HepG2 (cell line): ENCODE measurements at regions not wholly inside any gene's neighbourhood (a gene's known extent, or its start where the extent isn't known, plus 50 kb on each side); places are given as distances from the start of the nearest gene placed in this dataset.

Experiments used
- ATAC-seq: fragments of 200-7000 bp; cut with Tn5 transposase; 3 replicates; pipeline ENCODE4 v1.9.1; 2020; ENCODE audit warnings: mild to moderate bottlenecking, moderate library complexity
- BruUV-seq: library from RNA; stranded (reverse); fragments of 400-500 nt; replicated peaks from 2 replicates; lab custom pipeline; 2021; lab: Mats Ljungman, UMichigan
- CTCF ChIA-PET: fragments of 300-600 bp; formaldehyde crosslinking; extraction: SDS; loops from one replicate; lab custom pipeline; 2021; ENCODE audit warnings: low total read pairs, inconsistent platforms, low intra/inter-chr PET ratio; lab: Yijun Ruan, JAX
- POLR2A ChIA-PET: fragments of 350-600 bp; sonication (Branson Sonifier 250); formaldehyde crosslinking; loops from one replicate; lab custom pipeline; 2020; ENCODE audit warnings: antibody characterized with exemption, inconsistent platforms; lab: Yijun Ruan, JAX
- DNase-seq: peaks from one replicate; pipeline ENCODE4 v3.0.0-alpha.2; 2015; ENCODE audit warnings: low spot score
- FAIRE-seq: peaks from 3 replicates; lab custom pipeline; 2011; peaks lifted over from hg19 to GRCh38; lab: Jason Lieb, UNC
- H2AFZ ChIP-seq: one replicate; pipeline ENCODE4 v1.6.1; 2011; ENCODE audit warnings: low read length, inconsistent platforms
- H3K27ac ChIP-seq: fragments of 300-600 bp; 3 replicates; pipeline ENCODE4 v1.8.0; 2011; ENCODE audit warnings: mixed run types, mild to moderate bottlenecking, mixed read lengths, low read length, inconsistent platforms; ENCODE audit not compliant: insufficient read depth; ENCODE audit errors: extremely low read length
- H3K27me3 ChIP-seq, 2 experiments: fragments of 200-600 bp in 1 of 2; 2 replicates in 1 of 2; 3 replicates in 1 of 2; pipeline versions ENCODE4 v1.6.0 to v1.8.0; 2011; ENCODE audit warnings: low read length in 2 of 2, mild to moderate bottlenecking in 2 of 2, moderate library complexity in 2 of 2, inconsistent platforms in 1 of 2; ENCODE audit not compliant: insufficient read depth in 2 of 2, control insufficient read depth in 1 of 2
- H3K36me3 ChIP-seq, 2 experiments: fragments of 200-600 bp in 1 of 2; replicated peaks in 1 of 2; 2 replicates in 1 of 2; 3 replicates in 1 of 2; pipeline versions ENCODE4 v1.5.1 to v1.8.0; 2011; ENCODE audit warnings: low read length in 2 of 2, inconsistent platforms in 1 of 2; ENCODE audit not compliant: insufficient read depth in 2 of 2, control insufficient read depth in 1 of 2
- H3K4me1 ChIP-seq: 2 replicates; pipeline ENCODE4 v1.5.1; 2012; ENCODE audit warnings: low read length, inconsistent platforms; ENCODE audit not compliant: insufficient read depth
- H3K4me2 ChIP-seq: 2 replicates; pipeline ENCODE4 v1.6.0; 2011; ENCODE audit warnings: low read depth, low read length, inconsistent platforms
- H3K4me3 ChIP-seq, 3 experiments: fragments of 200-600 bp in 1 of 3; sonication (generic), shearing (Covaris generic) in 1 of 3; replicated peaks in 1 of 3; 2 replicates each; pipeline ENCODE4 v1.5.1; 2011 to 2016; ENCODE audit warnings: low read length in 3 of 3, inconsistent platforms in 2 of 3, low read depth in 2 of 3, mild to moderate bottlenecking in 2 of 3, control low read depth in 1 of 3, mixed read lengths in 1 of 3; ENCODE audit not compliant: insufficient read depth in 1 of 3
- H3K79me2 ChIP-seq: one replicate; pipeline ENCODE4 v1.6.1; 2011; ENCODE audit warnings: low read length, inconsistent platforms; ENCODE audit not compliant: insufficient read depth
- H3K9ac ChIP-seq: 2 replicates; pipeline ENCODE4 v1.6.0; 2011; ENCODE audit warnings: mild to moderate bottlenecking, low read depth, low read length, inconsistent platforms; ENCODE audit not compliant: insufficient read depth
- H3K9me3 ChIP-seq: 2 replicates; pipeline ENCODE4 v1.5.1; 2012; ENCODE audit warnings: mild to moderate bottlenecking, low read length
- H4K20me1 ChIP-seq: 2 replicates; pipeline ENCODE4 v1.6.0; 2011; ENCODE audit warnings: inconsistent platforms, mild to moderate bottlenecking, low read length, moderate library complexity; ENCODE audit not compliant: insufficient read depth
- ATM ChIP-seq: fragments of 450-650 bp; IDR thresholded peaks from 2 replicates; pipeline ENCODE4 v1.7.1; 2017; ENCODE audit warnings: mild to moderate bottlenecking, borderline replicate concordance
- CBX2 ChIP-seq, 2 experiments: fragments of 200-600 bp in 1 of 2; sonication (generic); formaldehyde crosslinking in 1 of 2; IDR thresholded peaks; 2 replicates each; pipeline versions ENCODE4 v1.7.0 to v1.8.1; 2018 to 2022; ENCODE audit warnings: low read depth in 2 of 2, low read length in 1 of 2, mild to moderate bottlenecking in 1 of 2, missing genetic modification reagents in 1 of 2
- CSRNP1 ChIP-seq: sonication (generic); formaldehyde crosslinking; IDR thresholded peaks from 2 replicates; pipeline ENCODE4 v1.8.1; 2023; ENCODE audit warnings: mild to moderate bottlenecking, missing genetic modification reagents
- IRF2 ChIP-seq: IDR thresholded peaks from 2 replicates; pipeline ENCODE4 v1.6.1; 2018; ENCODE audit warnings: missing genetic modification reagents, missing compliant biosample characterization
- JARID2 ChIP-seq: sonication (generic); formaldehyde crosslinking; IDR thresholded peaks from 2 replicates; pipeline ENCODE4 v1.8.1; 2023; ENCODE audit warnings: missing genetic modification reagents, inconsistent platforms; ENCODE audit not compliant: insufficient replicate concordance
- MEIS1 ChIP-seq: sonication (generic); formaldehyde crosslinking; IDR thresholded peaks from 2 replicates; pipeline ENCODE4 v1.9.0; 2021; ENCODE audit warnings: mild to moderate bottlenecking, missing genetic modification reagents, moderate library complexity, borderline replicate concordance
- NFYB ChIP-seq: sonication (generic); formaldehyde crosslinking; IDR thresholded peaks from 2 replicates; pipeline ENCODE4 v1.4.0; 2020; ENCODE audit warnings: missing genetic modification reagents
- RBM39 ChIP-seq: fragments of 200-400 bp; formaldehyde crosslinking; IDR thresholded peaks from one replicate; pipeline ENCODE4 v1.6.1; 2018; ENCODE audit warnings: antibody characterized with exemption, mild to moderate bottlenecking, low read depth, low read length; ENCODE audit not compliant: poor library complexity, severe bottlenecking
- REL ChIP-seq: sonication (generic); formaldehyde crosslinking; conservative IDR thresholded peaks from 2 replicates; pipeline ENCODE4 v1.8.0; 2022; ENCODE audit warnings: mild to moderate bottlenecking, missing genetic modification reagents, moderate library complexity
- SRSF9 ChIP-seq: fragments of 200-400 bp; formaldehyde crosslinking; IDR thresholded peaks from 2 replicates; pipeline ENCODE4 v1.6.1; 2018; ENCODE audit warnings: borderline replicate concordance, mild to moderate bottlenecking, low read depth, low read length; ENCODE audit not compliant: insufficient read depth, poor library complexity, severe bottlenecking
- XRCC5 ChIP-seq: fragments of 200-400 bp; formaldehyde crosslinking; optimal IDR thresholded peaks from 2 replicates; pipeline ENCODE3; 2017; ENCODE audit warnings: mild to moderate bottlenecking, low read length
- WGBS: methylation state at CpG from one replicate; pipeline ENCODE4 v1.1.6; 2017; ENCODE audit warnings: low lambda C conversion rate; 5-methylcytosine and 5-hydroxymethylcytosine counted together
- in situ Hi-C: cut with HindIII; loops from 2 replicates; pipeline ENCODE4 v1.10.0; 2017; ENCODE audit warnings: low pct_unique_long_range_greater_than_20kb; ENCODE audit not compliant: extremely low pct_ligation_motif_present
- intact Hi-C: fragments of 100-400 bp; cut with micrococcal nuclease; formaldehyde crosslinking; loops from one replicate; pipeline ENCODE4 v1.10.0; 2022; ENCODE audit not compliant: unreplicated experiment
- TF ChIP-seq, protein P1 (sequence below): sonication (generic); formaldehyde crosslinking; IDR thresholded peaks from 2 replicates; pipeline ENCODE4 v1.5.0; 2020; ENCODE audit warnings: missing genetic modification reagents, mild to moderate bottlenecking, borderline replicate concordance
- TF ChIP-seq, protein P2 (sequence below): sonication (generic); formaldehyde crosslinking; IDR thresholded peaks from 2 replicates; pipeline ENCODE4 v1.5.1; 2020; ENCODE audit warnings: mild to moderate bottlenecking, missing genetic modification reagents, moderate library complexity
- TF ChIP-seq, protein P3 (sequence below): sonication (generic); formaldehyde crosslinking; IDR thresholded peaks from 2 replicates; pipeline ENCODE4 v1.4.0; 2020; ENCODE audit warnings: missing genetic modification reagents

DNA sequence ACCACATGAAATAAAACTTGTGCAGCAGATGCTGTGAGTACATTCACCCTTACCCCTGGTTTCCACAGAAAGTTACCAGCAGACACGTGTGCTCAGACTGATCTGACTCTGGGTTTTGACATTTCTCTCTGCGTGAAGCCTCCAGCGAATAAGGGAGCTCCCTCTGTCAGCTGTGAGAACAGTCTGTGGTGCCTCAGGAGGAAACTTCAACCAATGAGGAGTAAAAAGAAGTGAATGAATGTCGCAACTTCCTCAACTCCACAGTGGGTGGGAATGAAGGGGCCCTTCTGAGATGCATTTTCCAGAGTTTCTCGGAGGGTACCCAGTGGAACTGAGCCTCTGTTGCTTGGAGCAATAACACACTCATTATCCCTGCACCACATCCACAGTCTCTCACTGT lies 743.4 kb downstream of the TNS3 start:
- BruUV-seq = no TSS peak
- WGBS = 27% methylated on average over 4 of the region's 5 CpGs
- no peak for ATAC-seq
- no peak overlapping the region for H3K4me3 ChIP-seq
- ChIA-PET CTCF (no interaction called here), POLR2A (no interaction called here)
- H3K79me2 ChIP-seq = no peaks in the 10 kb centered on the region
- no peak overlapping the region for H3K27ac ChIP-seq
- no peak overlapping the region for H3K4me2 ChIP-seq
- no peak for DNase-seq
- TF ChIP-seq CSRNP1 (CRISPR knock-in tag) = no peak
- no peak for TF ChIP-seq REL (CRISPR knock-in tag)
- no peak for TF ChIP-seq CBX2 (IDR thresholded peaks at IDR 0.05; ENCODE audit: low read depth, low read length)
- TF ChIP-seq CBX2 (CRISPR knock-in tag; IDR thresholded peaks at IDR 0.05; ENCODE audit: low read depth) = no peak
- TF ChIP-seq MEIS1 (CRISPR knock-in tag) = no peak
- TF ChIP-seq NFYB (CRISPR knock-in tag) = no peak
- no peak for TF ChIP-seq SRSF9
- TF ChIP-seq, protein P1, sequence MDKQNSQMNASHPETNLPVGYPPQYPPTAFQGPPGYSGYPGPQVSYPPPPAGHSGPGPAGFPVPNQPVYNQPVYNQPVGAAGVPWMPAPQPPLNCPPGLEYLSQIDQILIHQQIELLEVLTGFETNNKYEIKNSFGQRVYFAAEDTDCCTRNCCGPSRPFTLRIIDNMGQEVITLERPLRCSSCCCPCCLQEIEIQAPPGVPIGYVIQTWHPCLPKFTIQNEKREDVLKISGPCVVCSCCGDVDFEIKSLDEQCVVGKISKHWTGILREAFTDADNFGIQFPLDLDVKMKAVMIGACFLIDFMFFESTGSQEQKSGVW (CRISPR knock-in tag) = no peak
- no peak for TF ChIP-seq RBM39
- TF ChIP-seq XRCC5 = no peak
- TF ChIP-seq, protein P2, sequence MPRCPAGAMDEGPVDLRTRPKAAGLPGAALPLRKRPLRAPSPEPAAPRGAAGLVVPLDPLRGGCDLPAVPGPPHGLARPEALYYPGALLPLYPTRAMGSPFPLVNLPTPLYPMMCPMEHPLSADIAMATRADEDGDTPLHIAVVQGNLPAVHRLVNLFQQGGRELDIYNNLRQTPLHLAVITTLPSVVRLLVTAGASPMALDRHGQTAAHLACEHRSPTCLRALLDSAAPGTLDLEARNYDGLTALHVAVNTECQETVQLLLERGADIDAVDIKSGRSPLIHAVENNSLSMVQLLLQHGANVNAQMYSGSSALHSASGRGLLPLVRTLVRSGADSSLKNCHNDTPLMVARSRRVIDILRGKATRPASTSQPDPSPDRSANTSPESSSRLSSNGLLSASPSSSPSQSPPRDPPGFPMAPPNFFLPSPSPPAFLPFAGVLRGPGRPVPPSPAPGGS (CRISPR knock-in tag) = no peak
- no peak for TF ChIP-seq IRF2 (CRISPR knock-in tag)
- TF ChIP-seq, protein P3, sequence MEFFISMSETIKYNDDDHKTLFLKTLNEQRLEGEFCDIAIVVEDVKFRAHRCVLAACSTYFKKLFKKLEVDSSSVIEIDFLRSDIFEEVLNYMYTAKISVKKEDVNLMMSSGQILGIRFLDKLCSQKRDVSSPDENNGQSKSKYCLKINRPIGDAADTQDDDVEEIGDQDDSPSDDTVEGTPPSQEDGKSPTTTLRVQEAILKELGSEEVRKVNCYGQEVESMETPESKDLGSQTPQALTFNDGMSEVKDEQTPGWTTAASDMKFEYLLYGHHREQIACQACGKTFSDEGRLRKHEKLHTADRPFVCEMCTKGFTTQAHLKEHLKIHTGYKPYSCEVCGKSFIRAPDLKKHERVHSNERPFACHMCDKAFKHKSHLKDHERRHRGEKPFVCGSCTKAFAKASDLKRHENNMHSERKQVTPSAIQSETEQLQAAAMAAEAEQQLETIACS (CRISPR knock-in tag) = no peak
- no peak for TF ChIP-seq ATM
- TF ChIP-seq JARID2 (CRISPR knock-in tag) = no peak
- in situ Hi-C loops (no loop called here), intact Hi-C loops (no loop called here)
- H2AFZ ChIP-seq = no peak overlapping the region
- no peaks in the 10 kb centered on the region for H3K4me1 ChIP-seq
- no peaks in the 10 kb centered on the region for H3K36me3 ChIP-seq
- no peaks in the 10 kb centered on the region for H3K27me3 ChIP-seq
- no peaks in the 10 kb centered on the region for H3K9me3 ChIP-seq
- no peaks in the 10 kb centered on the region for H4K20me1 ChIP-seq
- FAIRE-seq = no peak
- no peak overlapping the region for H3K9ac ChIP-seq
